ENCODE measurements at regions not wholly inside any gene's neighbourhood (a gene's known extent, or its start where the extent isn't known, plus 50 kb on each side); places are given as distances from the start of the nearest gene placed in this dataset.

DNA sequence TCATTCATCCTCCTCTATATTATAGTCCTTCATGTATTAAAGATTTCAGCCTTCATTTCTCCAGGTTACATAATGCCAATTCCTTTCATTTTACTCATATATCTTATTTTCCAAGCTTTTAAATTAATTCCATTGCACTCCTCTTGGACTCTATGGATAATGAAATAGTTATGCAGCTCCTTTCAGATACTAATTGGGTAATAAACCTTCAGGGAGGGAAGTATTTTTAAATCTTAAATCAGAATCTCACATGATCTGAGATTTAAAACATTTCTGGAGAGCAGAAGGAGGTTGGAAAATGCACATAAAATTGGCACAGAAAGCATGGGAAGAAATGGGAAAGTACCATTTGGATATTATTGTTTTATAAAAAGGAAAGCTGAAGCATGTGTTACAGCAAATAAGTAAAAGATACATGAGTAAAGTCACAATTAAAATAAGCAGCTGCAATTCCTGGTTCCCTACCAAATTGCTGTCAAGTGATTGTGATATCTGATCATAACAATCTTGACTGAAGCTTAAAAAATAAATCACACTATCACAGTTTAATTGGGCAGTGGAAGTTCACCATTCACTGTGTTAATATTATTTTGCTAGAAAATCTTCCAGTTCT is 257.9 kb upstream of the NREP start:
- DNase-seq (no peak), ATAC-seq (no peak)
- Mint-ChIP-seq H3K9me3 (ENCODE audit: low read depth) (no peaks in the 10 kb centered on the region), H3K36me3 (no peaks in the 10 kb centered on the region), H3K27ac (no peak overlapping the region), H3K4me1 (no peaks in the 10 kb centered on the region), H3K4me3 (no peak overlapping the region), H3K27me3 (no peaks in the 10 kb centered on the region)
- CTCF ChIA-PET: interaction anchor here (1.4 kb wide), 1 partner anchor 9 kb away, joined by 4 read pairs; no protein-coding TSS in a partner anchor

- no peaks in the 10 kb centered on the region for H3K9me3 Mint-ChIP-seq (ENCODE audit: low read depth)
- no peak overlapping the region for H3K27ac Mint-ChIP-seq
- no peaks in the 10 kb centered on the region for H3K36me3 Mint-ChIP-seq
- H3K27me3 Mint-ChIP-seq: no peaks in the 10 kb centered on the region
- DNase-seq (no peak), ATAC-seq (no peak)
- H3K4me1 Mint-ChIP-seq: no peaks in the 10 kb centered on the region
- CTCF ChIA-PET: no interaction called here
- H3K4me3 Mint-ChIP-seq: no peak overlapping the region
Measured at GRCh38 chr5:112013660-112014059, 256.7 kb upstream of the NREP start.

DNA sequence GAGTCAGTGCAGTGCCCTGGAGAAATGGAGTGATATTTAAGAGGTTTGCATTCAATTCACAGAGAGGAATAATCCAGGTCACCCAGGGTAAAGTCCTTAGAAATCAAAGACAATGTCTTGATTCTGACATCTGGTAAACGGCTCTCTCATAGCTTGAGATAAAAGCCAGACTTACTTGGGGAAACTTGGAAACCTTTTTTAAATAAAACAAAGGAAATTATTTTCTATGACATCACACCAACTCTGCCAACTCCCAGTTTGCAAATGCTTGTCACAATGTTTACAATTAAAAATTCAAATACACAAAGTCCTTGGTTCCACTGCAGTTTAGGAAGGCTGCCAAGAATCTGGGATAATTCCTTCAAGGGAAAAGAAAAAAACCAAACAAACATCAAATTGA is 255.1 kb upstream of the NREP start:
- Mint-ChIP-seq H3K4me3 (no peak overlapping the region), H3K27ac (no peak overlapping the region), H3K36me3 (no peaks in the 10 kb centered on the region), H3K4me1 (no peaks in the 10 kb centered on the region), H3K9me3 (ENCODE audit: low read depth) (no peaks in the 10 kb centered on the region), H3K27me3 (no peaks in the 10 kb centered on the region)
- ATAC-seq: no peak
- CTCF ChIA-PET: no interaction called here
- no peak for DNase-seq

GRCh38 chr5:112010475-112010874 is 253.5 kb upstream of the NREP start:
- CTCF ChIA-PET: no interaction called here
- Mint-ChIP-seq H3K4me3 (no peak overlapping the region), H3K4me1 (no peaks in the 10 kb centered on the region), H3K9me3 (ENCODE audit: low read depth) (no peaks in the 10 kb centered on the region), H3K27ac (no peak overlapping the region), H3K27me3 (no peaks in the 10 kb centered on the region), H3K36me3 (no peaks in the 10 kb centered on the region)
- ATAC-seq (no peak), DNase-seq (no peak)

DNA sequence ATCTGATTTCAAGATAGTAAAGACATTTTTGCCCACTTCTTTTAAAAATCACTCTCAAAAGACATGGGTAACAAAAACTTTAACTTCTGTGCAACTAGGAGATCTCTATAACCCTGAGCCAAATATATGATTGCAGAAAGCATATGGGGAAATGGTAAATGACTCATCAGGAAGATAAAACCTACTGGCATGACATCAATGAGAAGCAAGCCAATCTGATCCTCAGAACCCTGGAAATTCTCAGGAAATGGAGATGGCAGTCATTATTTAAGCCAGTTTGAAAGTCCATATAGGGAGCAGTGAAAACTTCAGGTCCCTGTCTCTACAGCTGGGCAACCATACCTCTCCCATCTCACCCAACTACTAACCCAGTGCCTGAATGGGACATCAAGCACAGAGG is 249.7 kb upstream of the NREP start:
- H3K4me1 Mint-ChIP-seq: no peaks in the 10 kb centered on the region
- no peaks in the 10 kb centered on the region for H3K9me3 Mint-ChIP-seq (ENCODE audit: low read depth)
- H3K27me3 Mint-ChIP-seq: no peaks in the 10 kb centered on the region
- H3K27ac Mint-ChIP-seq: no peak overlapping the region
- ATAC-seq (no peak), DNase-seq (no peak)
- H3K4me3 Mint-ChIP-seq: no peak overlapping the region
- CTCF ChIA-PET: no interaction called here
- H3K36me3 Mint-ChIP-seq: no peaks in the 10 kb centered on the region

- H3K36me3 Mint-ChIP-seq: no peaks in the 10 kb centered on the region
Measured at GRCh38 chr5:112005623-112005930, 248.6 kb upstream of the NREP start.

GRCh38 chr5:112004867-112005622 is 248.1 kb upstream of the NREP start:
- H3K4me3 Mint-ChIP-seq: no peak overlapping the region
- no peaks in the 10 kb centered on the region for H3K9me3 Mint-ChIP-seq (ENCODE audit: low read depth)
- ATAC-seq (no peak), DNase-seq (no peak)
- peaks cover 3% of the 10 kb centered on the region for H3K27me3 Mint-ChIP-seq
- H3K36me3 Mint-ChIP-seq: no peaks in the 10 kb centered on the region
- no peak overlapping the region for H3K27ac Mint-ChIP-seq
- H3K4me1 Mint-ChIP-seq: no peaks in the 10 kb centered on the region
- CTCF ChIA-PET: no interaction called here

More at GRCh38 chr5:112005623-112005930, 248.6 kb upstream of the NREP start:
- ATAC-seq (no peak), DNase-seq (no peak)
- CTCF ChIA-PET: no interaction called here
- H3K4me1 Mint-ChIP-seq: no peaks in the 10 kb centered on the region
- H3K9me3 Mint-ChIP-seq (ENCODE audit: low read depth): no peaks in the 10 kb centered on the region
- peaks cover 3% of the 10 kb centered on the region for H3K27me3 Mint-ChIP-seq
- no peak overlapping the region for H3K4me3 Mint-ChIP-seq
- no peak overlapping the region for H3K27ac Mint-ChIP-seq

DNA sequence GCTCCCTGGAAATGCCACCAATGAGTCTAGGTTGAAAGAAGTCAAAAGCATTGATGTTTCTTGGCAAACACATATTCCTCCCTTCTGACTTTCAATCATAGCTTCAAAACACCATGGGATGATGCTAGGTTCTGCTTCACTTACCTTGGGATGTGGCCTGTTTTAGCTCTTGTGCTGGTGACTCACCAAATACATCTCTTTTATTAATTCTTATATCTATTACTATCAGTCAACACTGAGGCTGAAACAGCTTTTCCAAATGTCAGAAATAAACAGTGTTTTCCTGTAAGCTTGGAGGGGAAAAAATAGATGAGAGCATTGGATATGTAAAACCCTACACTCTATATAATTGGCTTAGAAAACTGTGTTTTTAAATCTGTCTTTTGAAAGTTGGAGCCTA is 245.4 kb upstream of the NREP start:
- Mint-ChIP-seq H3K27ac (no peak overlapping the region), H3K4me3 (no peak overlapping the region), H3K4me1 (no peaks in the 10 kb centered on the region), H3K9me3 (ENCODE audit: low read depth) (no peaks in the 10 kb centered on the region), H3K27me3 (peaks cover 6% of the 10 kb centered on the region), H3K36me3 (no peaks in the 10 kb centered on the region)
- CTCF ChIA-PET: no interaction called here
- ATAC-seq: no peak
- no peak for DNase-seq

- DNase-seq (no peak), ATAC-seq (no peak)
- Mint-ChIP-seq H3K4me3 (no peak overlapping the region), H3K27ac (no peak overlapping the region), H3K4me1 (no peaks in the 10 kb centered on the region), H3K36me3 (no peaks in the 10 kb centered on the region), H3K9me3 (ENCODE audit: low read depth) (no peaks in the 10 kb centered on the region), H3K27me3 (peaks cover 6% of the 10 kb centered on the region)
- CTCF ChIA-PET: no interaction called here
Measured at GRCh38 chr5:111999286-111999685, 242.3 kb upstream of the NREP start.

DNA sequence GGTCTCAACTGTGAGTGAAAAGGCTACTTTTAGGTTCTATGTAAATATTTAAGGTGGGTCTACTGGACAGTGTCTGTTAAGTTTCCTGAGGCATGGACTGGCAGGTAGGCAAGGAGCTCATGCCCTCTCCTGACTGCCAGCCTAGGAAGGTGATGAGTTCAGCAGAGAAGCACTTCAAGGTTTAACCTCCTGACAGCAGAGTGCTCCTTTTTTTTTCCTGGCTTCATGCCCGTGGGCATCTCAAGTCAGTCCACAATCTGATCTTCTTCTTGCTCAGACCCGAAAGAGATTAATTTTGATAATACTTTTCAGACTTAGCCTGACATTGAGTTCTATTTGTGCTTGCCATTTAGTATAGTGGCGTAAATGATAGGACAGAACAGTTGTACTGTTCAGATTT is 241.9 kb upstream of the NREP start:
- Mint-ChIP-seq H3K27ac (no peak overlapping the region), H3K9me3 (ENCODE audit: low read depth) (no peaks in the 10 kb centered on the region), H3K4me1 (no peaks in the 10 kb centered on the region), H3K27me3 (peaks cover 6% of the 10 kb centered on the region), H3K36me3 (no peaks in the 10 kb centered on the region), H3K4me3 (no peak overlapping the region)
- CTCF ChIA-PET: no interaction called here
- DNase-seq (no peak), ATAC-seq (no peak)

GRCh38 chr5:111997711-111998110 is 240.7 kb upstream of the NREP start:
- no peaks in the 10 kb centered on the region for H3K9me3 Mint-ChIP-seq (ENCODE audit: low read depth)
- H3K27ac Mint-ChIP-seq: no peak overlapping the region
- H3K27me3 Mint-ChIP-seq: peaks cover 6% of the 10 kb centered on the region
- ATAC-seq (no peak), DNase-seq (no peak)
- H3K4me1 Mint-ChIP-seq: no peaks in the 10 kb centered on the region
- no peak overlapping the region for H3K4me3 Mint-ChIP-seq
- CTCF ChIA-PET: no interaction called here
- no peaks in the 10 kb centered on the region for H3K36me3 Mint-ChIP-seq

- no peak overlapping the region for H3K27ac Mint-ChIP-seq
- ATAC-seq (no peak), DNase-seq (no peak)
- no peaks in the 10 kb centered on the region for H3K9me3 Mint-ChIP-seq (ENCODE audit: low read depth)
- H3K4me3 Mint-ChIP-seq: no peak overlapping the region
- CTCF ChIA-PET: no interaction called here
- no peaks in the 10 kb centered on the region for H3K36me3 Mint-ChIP-seq
- H3K4me1 Mint-ChIP-seq: no peaks in the 10 kb centered on the region
- peaks cover 6% of the 10 kb centered on the region for H3K27me3 Mint-ChIP-seq
Measured at GRCh38 chr5:111997308-111997707, 240.3 kb upstream of the NREP start.

- Mint-ChIP-seq H3K4me1 (no peaks in the 10 kb centered on the region), H3K27me3 (peaks cover 6% of the 10 kb centered on the region), H3K9me3 (ENCODE audit: low read depth) (no peaks in the 10 kb centered on the region), H3K36me3 (no peaks in the 10 kb centered on the region), H3K4me3 (no peak overlapping the region), H3K27ac (no peak overlapping the region)
- no peak for DNase-seq
- CTCF ChIA-PET: no interaction called here
- ATAC-seq: no peak
Measured at GRCh38 chr5:111996574-111996973, 239.6 kb upstream of the NREP start.

GRCh38 chr5:111995701-111996100 is 238.7 kb upstream of the NREP start:
- Mint-ChIP-seq H3K9me3 (ENCODE audit: low read depth) (no peaks in the 10 kb centered on the region), H3K4me3 (no peak overlapping the region)

More at GRCh38 chr5:111995701-111996100, 238.7 kb upstream of the NREP start:
- no peak for ATAC-seq
- CTCF ChIA-PET: no interaction called here
- Mint-ChIP-seq H3K27me3 (peaks cover 4% of the 10 kb centered on the region), H3K4me1 (no peaks in the 10 kb centered on the region), H3K36me3 (no peaks in the 10 kb centered on the region), H3K27ac (no peak overlapping the region)
- DNase-seq: no peak

Measured in activated CD8-positive, alpha-beta memory T cell treated with anti-CD3 and anti-CD28 coated beads, Interleukin-2, amount 10 ng/mL, durations not matched to agents 7 days and 5 days (primary cell).